ENCODE measurements at regions not wholly inside any gene's neighbourhood (a gene's known extent, or its start where the extent isn't known, plus 50 kb on each side); places are given as distances from the start of the nearest gene placed in this dataset.
A peak's percentile ranks its signal among the peaks of the same experiment; 100 is the strongest.

- 1% methylated on average over 16 of the region's 59 CpGs; no CpG with 5 or more reads in 1 of the 2 experiments for WGBS, 2 experiments (ENCODE audit: extremely low coverage in 1 of 2, insufficient coverage in 1 of 2, insufficient read length in 1 of 2, insufficient replicate concordance in 2 of 2, low coverage in 1 of 2, low lambda C conversion rate in 2 of 2, missing lambda C conversion rate in 1 of 2)
- TF ChIP-seq CTCF (IDR thresholded peaks at IDR 0.05; ENCODE audit: control extremely low read depth in 1 of 3, insufficient read depth in 1 of 3, low read depth in 1 of 3, low read length in 3 of 3), result no peak
- TF ChIP-seq ASH2L (IDR thresholded peaks at IDR 0.05; ENCODE audit: low read length), result peak; percentile 88
- peak; percentile 50; the same call in 1 of the 2 replicates for TF ChIP-seq SUZ12 (IDR thresholded peaks at IDR 0.05; ENCODE audit: low read length)
- peak; percentile 23 for TF ChIP-seq CTBP2 (IDR thresholded peaks at IDR 0.05; ENCODE audit: borderline replicate concordance, insufficient read depth, insufficient read length, low read length)
- TF ChIP-seq PHF8 (conservative IDR thresholded peaks at IDR 0.05; ENCODE audit: low read depth, low read length), result 0 out of 2 replicates have a peak, but pooled peaks have one; percentile 30
- 0 out of 2 replicates have a peak, but pooled peaks have one; percentile 23 for TF ChIP-seq EGR1 (IDR thresholded peaks at IDR 0.05; ENCODE audit: borderline replicate concordance, low read depth, low read length)
- 0 out of 2 replicates have a peak, but pooled peaks have one; percentile 8 for TF ChIP-seq CREB1 (IDR thresholded peaks at IDR 0.05)
Observed at GRCh38 chr3:124584552-124585391, 145.5 kb upstream of the UMPS start.

More at GRCh38 chr3:124584552-124585391, 145.5 kb upstream of the UMPS start:
- Histone ChIP-seq H2BK5ac (ENCODE audit: low read depth, low read length) (no peak overlapping the region), H4K5ac (ENCODE audit: insufficient read length, low read depth, low read length) (no peak overlapping the region), H3K23ac (ENCODE audit: insufficient read length) (no peak overlapping the region), H3K79me1 (ENCODE audit: low read depth, low read length) (no peaks in the 10 kb centered on the region), H3K4ac (replicated peaks; ENCODE audit: insufficient read length, low read depth, low read length) (no peak overlapping the region), H4K20me1 (replicated peaks in 1 of 2; ENCODE audit: control insufficient read depth in 1 of 2, insufficient read depth in 2 of 2, low read length in 2 of 2) (no peaks in the 10 kb centered on the region), H3K4me1 (replicated peaks in 1 of 4; ENCODE audit: control insufficient read depth in 3 of 4, insufficient read depth in 4 of 4, low read length in 3 of 4) (peaks cover 8 to 22% (median 15%) of the 10 kb centered on the region in 4 experiments), H4K91ac (replicated peaks; ENCODE audit: insufficient read length, low read length) (no peak overlapping the region), H3K14ac (ENCODE audit: insufficient read length) (no peak overlapping the region), H2BK12ac (ENCODE audit: low read depth, low read length) (peak overlapping the region; percentile 80; the same call in 1 of the 2 replicates), H2BK15ac (ENCODE audit: low read length) (0 out of 2 replicates have a peak overlapping the region, but pooled peaks have one; percentile 31), H3K79me2 (ENCODE audit: control insufficient read depth in 1 of 2, insufficient read depth in 2 of 2, low read length in 2 of 2) (no peaks in the 10 kb centered on the region), H2BK20ac (ENCODE audit: low read length) (no peak overlapping the region), H3K27ac (ENCODE audit: low read depth, low read length) (no peak overlapping the region), H3K9ac (replicated peaks in 1 of 4; ENCODE audit: extremely low read depth in 1 of 4, low read depth in 3 of 4, low read length in 3 of 4) (no peak overlapping the region), H3K23me2 (ENCODE audit: low read depth, low read length) (peaks cover 21% of the 10 kb centered on the region; the same call in 1 of the 2 replicates), H2BK120ac (replicated peaks; ENCODE audit: low read depth, low read length) (no peak overlapping the region), H3K36me3 (ENCODE audit: control insufficient read depth in 2 of 4, insufficient read depth in 4 of 4, low read length in 3 of 4) (no peaks in the 10 kb centered on the region), H3K4me2 (ENCODE audit: insufficient read depth in 1 of 2, low read depth in 2 of 2, low read length in 2 of 2) (peak overlapping the region; percentile 86 to 97), H3K27me3 (replicated peaks in 1 of 4; ENCODE audit: control insufficient read depth in 3 of 4, extremely low read depth in 1 of 4, insufficient read depth in 3 of 4, low read length in 3 of 4) (peaks cover 12 to 34% (median 31%) of the 10 kb centered on the region in 4 experiments), H4K8ac (ENCODE audit: extremely low read depth, insufficient read depth, low read length) (peak overlapping the region; percentile 87; the same call in 1 of the 2 replicates), H3K9me3 (ENCODE audit: insufficient read depth in 2 of 2, low read depth in 1 of 2, low read length in 1 of 2) (no peaks in the 10 kb centered on the region), H3K18ac (ENCODE audit: extremely low read depth, low read length) (peak overlapping the region; percentile 51; the same call in 1 of the 2 replicates), H2AFZ (ENCODE audit: low read length) (no peak overlapping the region; the same call in 1 of the 2 replicates), H3K56ac (replicated peaks; ENCODE audit: insufficient read length, low read depth, low read length) (no peak overlapping the region), H2AK5ac (ENCODE audit: low read depth, low read length) (no peak overlapping the region), H3K4me3 (ENCODE audit: extremely low read depth in 1 of 4, insufficient read depth in 2 of 4, low read depth in 3 of 4, low read length in 4 of 4) (peak overlapping the region; percentile 48 to 65 (median 61))
- no peak for FAIRE-seq
- POLR2A ChIA-PET (ENCODE audit: partially characterized antibody), result interaction anchor here (0.9 kb wide), 1 partner anchor 48 kb away, joined by 4 read pairs; no protein-coding TSS in a partner anchor
- DNase-seq (ENCODE audit: low read depth in 1 of 2, low spot score in 2 of 2), result peak in 1 of 2 experiments; percentile 87
- CTCF ChIA-PET (ENCODE audit: partially characterized antibody), result interaction anchor here (1.2 to 2.5 kb wide), 5 partner anchors 14 to 105 kb away, joined by 3 to 11 read pairs (median 8); no protein-coding TSS in a partner anchor
